Large intestine (tissue), 3 donors: ENCODE measurements at regions not wholly inside any gene's neighbourhood (a gene's known extent, or its start where the extent isn't known, plus 50 kb on each side); places are given as distances from the start of the nearest gene placed in this dataset.
"Not testable (repeated sequence)": the region's sequence is repeated elsewhere in the genome, so short reads cannot be mapped to it uniquely, and the experiment has no call there.

Experiments
- DNase-seq, 2 donors: peaks; one replicate each; pipeline versions ENCODE4 v3.0.0 to v3.0.0-alpha.2; 2013
- H3K27ac ChIP-seq: one replicate; pipeline ENCODE4 v1.5.1; 2013; ENCODE audit warnings: low read length
- H3K27me3 ChIP-seq: 2 replicates; pipeline ENCODE4 v1.6.1; 2013; ENCODE audit warnings: low read length; ENCODE audit not compliant: control insufficient read depth, insufficient read depth
- H3K36me3 ChIP-seq: 2 replicates; pipeline ENCODE4 v1.6.1; 2013; ENCODE audit warnings: low read length; ENCODE audit not compliant: control insufficient read depth, insufficient read depth
- H3K4me1 ChIP-seq: one replicate; pipeline ENCODE4 v1.6.1; 2013; ENCODE audit warnings: low read length; ENCODE audit not compliant: control insufficient read depth, insufficient read depth
- H3K4me3 ChIP-seq: one replicate; pipeline ENCODE4 v1.5.1; 2013; ENCODE audit warnings: low read length
- H3K9me3 ChIP-seq: one replicate; pipeline ENCODE4 v1.6.1; 2013; ENCODE audit warnings: mild to moderate bottlenecking, low read depth, low read length, moderate library complexity; ENCODE audit not compliant: control insufficient read depth
- WGBS: methylation state at CpG from one replicate; pipeline ENCODE4 v1.1.5; 2013; ENCODE audit warnings: low lambda C conversion rate; ENCODE audit not compliant: insufficient coverage; 5-methylcytosine and 5-hydroxymethylcytosine counted together

- no peaks in the 10 kb centered on the region for H3K4me1 ChIP-seq
- H3K27ac ChIP-seq, result no peak overlapping the region
- no CpG with 5 or more reads among the region's 1 CpG for WGBS
- no peaks in the 10 kb centered on the region for H3K36me3 ChIP-seq
- H3K27me3 ChIP-seq, result no peaks in the 10 kb centered on the region
- DNase-seq, result no peak
- no peak overlapping the region for H3K4me3 ChIP-seq
- no peaks in the 10 kb centered on the region for H3K9me3 ChIP-seq
Measured at GRCh38 chr12:95386051-95386450, 87.9 kb upstream of the METAP2 start.

- H3K9me3 ChIP-seq, H3K4me3 ChIP-seq, H3K4me1 ChIP-seq, H3K27me3 ChIP-seq, H3K27ac ChIP-seq, DNase-seq, H3K36me3 ChIP-seq: not testable (repeated sequence)
- 100% methylated on average over 2 of the region's 10 CpGs for WGBS
Measured at GRCh38 chr12:95388260-95388659, 85.7 kb upstream of the METAP2 start.

GRCh38 chr12:95390192-95390591 is 83.8 kb upstream of the METAP2 start:
- no peak for DNase-seq
- 83% methylated on average over 1 of the region's 1 CpG for WGBS

GRCh38 chr12:95390932-95391331 is 83.0 kb upstream of the METAP2 start:
- DNase-seq, result no peak
- Histone ChIP-seq H3K36me3 (no peaks in the 10 kb centered on the region), H3K9me3 (peaks cover 5% of the 10 kb centered on the region), H3K27me3 (peaks cover 1% of the 10 kb centered on the region), H3K4me3 (no peak overlapping the region), H3K27ac (no peak overlapping the region), H3K4me1 (no peaks in the 10 kb centered on the region)
- WGBS, result 33% methylated on average over 1 of the region's 3 CpGs

More at GRCh38 chr12:95390192-95390591, 83.8 kb upstream of the METAP2 start:
- H3K27me3 ChIP-seq, result no peaks in the 10 kb centered on the region
- peaks cover 5% of the 10 kb centered on the region for H3K9me3 ChIP-seq
- no peak overlapping the region for H3K27ac ChIP-seq
- no peaks in the 10 kb centered on the region for H3K36me3 ChIP-seq
- no peak overlapping the region for H3K4me3 ChIP-seq
- no peaks in the 10 kb centered on the region for H3K4me1 ChIP-seq

- DNase-seq, result no peak
- no peak overlapping the region for H3K27ac ChIP-seq
- no peaks in the 10 kb centered on the region for H3K4me1 ChIP-seq
- H3K4me3 ChIP-seq, result no peak overlapping the region
- no peaks in the 10 kb centered on the region for H3K36me3 ChIP-seq
- H3K27me3 ChIP-seq, result peaks cover 4% of the 10 kb centered on the region
- H3K9me3 ChIP-seq, result peaks cover 5% of the 10 kb centered on the region
- 92% methylated on average over 2 of the region's 3 CpGs for WGBS
Measured at GRCh38 chr12:95393191-95393790, 80.7 kb upstream of the METAP2 start.

- H3K4me1 ChIP-seq, result no peaks in the 10 kb centered on the region
- H3K36me3 ChIP-seq, result no peaks in the 10 kb centered on the region
- WGBS, result no CpG with 5 or more reads among the region's 1 CpG
- peaks cover 11% of the 10 kb centered on the region for H3K27me3 ChIP-seq
- no peak overlapping the region for H3K4me3 ChIP-seq
- H3K27ac ChIP-seq, result no peak overlapping the region
- peaks cover 5% of the 10 kb centered on the region for H3K9me3 ChIP-seq
- DNase-seq, result no peak
Measured at GRCh38 chr12:95395696-95396095, 78.3 kb upstream of the METAP2 start.

- no peak overlapping the region for H3K27ac ChIP-seq
- DNase-seq, result no peak
- H3K4me3 ChIP-seq, result no peak overlapping the region
- no peaks in the 10 kb centered on the region for H3K4me1 ChIP-seq
- no CpG with 5 or more reads among the region's 4 CpGs for WGBS
- peaks cover 14% of the 10 kb centered on the region for H3K27me3 ChIP-seq
- no peaks in the 10 kb centered on the region for H3K36me3 ChIP-seq
- H3K9me3 ChIP-seq, result peaks cover 5% of the 10 kb centered on the region
Measured at GRCh38 chr12:95396849-95397468, 77.0 kb upstream of the METAP2 start.

GRCh38 chr12:95397571-95397970 is 76.4 kb upstream of the METAP2 start:
- 88% methylated on average over 1 of the region's 5 CpGs for WGBS
- Histone ChIP-seq H3K27ac (no peak overlapping the region), H3K36me3 (no peaks in the 10 kb centered on the region), H3K27me3 (peaks cover 16% of the 10 kb centered on the region), H3K4me1 (no peaks in the 10 kb centered on the region), H3K9me3 (peaks cover 5% of the 10 kb centered on the region), H3K4me3 (no peak overlapping the region)
- no peak for DNase-seq

- no peaks in the 10 kb centered on the region for H3K36me3 ChIP-seq
- H3K27ac ChIP-seq, result no peak overlapping the region
- H3K4me1 ChIP-seq, result no peaks in the 10 kb centered on the region
- no peak for DNase-seq
- no CpG with 5 or more reads among the region's 4 CpGs for WGBS
- H3K9me3 ChIP-seq, result no peaks in the 10 kb centered on the region
- peaks cover 14% of the 10 kb centered on the region for H3K27me3 ChIP-seq
- no peak overlapping the region for H3K4me3 ChIP-seq
Measured at GRCh38 chr12:95402096-95402495, 71.9 kb upstream of the METAP2 start.

- WGBS, result no CpG with 5 or more reads among the region's 8 CpGs
- H3K27me3 ChIP-seq, result no peaks in the 10 kb centered on the region
- no peak overlapping the region for H3K27ac ChIP-seq
- H3K36me3 ChIP-seq, result no peaks in the 10 kb centered on the region
- no peaks in the 10 kb centered on the region for H3K9me3 ChIP-seq
- no peaks in the 10 kb centered on the region for H3K4me1 ChIP-seq
- DNase-seq, result no peak
- H3K4me3 ChIP-seq, result no peak overlapping the region
Measured at GRCh38 chr12:95408201-95408600, 65.8 kb upstream of the METAP2 start.

GRCh38 chr12:95411057-95411456 is 62.9 kb upstream of the METAP2 start:
- Histone ChIP-seq H3K27me3 (no peaks in the 10 kb centered on the region), H3K4me3 (no peak overlapping the region), H3K4me1 (no peaks in the 10 kb centered on the region), H3K9me3 (no peaks in the 10 kb centered on the region), H3K27ac (no peak overlapping the region), H3K36me3 (no peaks in the 10 kb centered on the region)
- no peak for DNase-seq
- WGBS, result no CpG with 5 or more reads among the region's 3 CpGs
